KMS-11 (cell line): ENCODE measurements at regions not wholly inside any gene's neighbourhood (a gene's known extent, or its start where the extent isn't known, plus 50 kb on each side); places are given as distances from the start of the nearest gene placed in this dataset.

Experiments used
- H2AFZ ChIP-seq: fragments of 200-600 bp; sonication (generic); 2 replicates; pipeline ENCODE4 v1.6.1; 2016; ENCODE audit warnings: antibody characterized with exemption, mixed run types, low read depth
- H3K27ac ChIP-seq: fragments of 200-600 bp; sonication (generic); 2 replicates; pipeline ENCODE4 v1.6.1; 2016; ENCODE audit warnings: mild to moderate bottlenecking, mixed run types
- H3K27me3 ChIP-seq: fragments of 200-600 bp; sonication (generic); 2 replicates; pipeline ENCODE4 v1.6.1; 2017; ENCODE audit warnings: mild to moderate bottlenecking, low read depth, mixed run types, moderate library complexity; ENCODE audit not compliant: insufficient read depth
- H3K36me3 ChIP-seq: fragments of 200-600 bp; sonication (generic); 2 replicates; pipeline ENCODE4 v1.6.1; 2017; ENCODE audit warnings: mild to moderate bottlenecking, mixed run types; ENCODE audit not compliant: insufficient read depth
- H3K4me1 ChIP-seq: fragments of 200-600 bp; sonication (generic); 2 replicates; pipeline ENCODE4 v1.6.1; 2016; ENCODE audit warnings: mild to moderate bottlenecking, low read depth, mixed run types; ENCODE audit not compliant: poor library complexity, severe bottlenecking
- H3K4me2 ChIP-seq: fragments of 200-600 bp; sonication (generic); 2 replicates; pipeline ENCODE4 v1.7.0; 2016; ENCODE audit warnings: mild to moderate bottlenecking, mixed run types
- H3K4me3 ChIP-seq: fragments of 200-600 bp; sonication (generic); IDR thresholded peaks from 2 replicates; pipeline ENCODE4 v1.6.1; 2017; ENCODE audit warnings: low read depth, low read length, mixed read lengths; ENCODE audit not compliant: insufficient read depth
- H3K79me2 ChIP-seq: fragments of 200-600 bp; sonication (generic); 2 replicates; pipeline ENCODE4 v1.6.1; 2016; ENCODE audit warnings: low read depth, mixed run types; ENCODE audit not compliant: insufficient read depth
- H3K9ac ChIP-seq: fragments of 200-600 bp; sonication (generic); 2 replicates; pipeline ENCODE4 v1.6.1; 2016; ENCODE audit warnings: mild to moderate bottlenecking, mixed run types
- H4K20me1 ChIP-seq: fragments of 200-600 bp; sonication (generic); 2 replicates; pipeline ENCODE4 v1.6.1; 2016; ENCODE audit warnings: mild to moderate bottlenecking, mixed run types; ENCODE audit not compliant: insufficient read depth
- CTCF ChIP-seq: fragments of 200-600 bp; sonication (generic); conservative IDR thresholded peaks from 2 replicates; pipeline ENCODE4 v1.6.1; 2017; ENCODE audit warnings: low read depth, mild to moderate bottlenecking, antibody characterized with exemption, low read length, moderate library complexity, mixed read lengths

GRCh38 chr2:234691968-234692955 lies 195.4 kb upstream of the ARL4C start:
- H2AFZ ChIP-seq, result no peak overlapping the region
- H3K36me3 ChIP-seq, result no peaks in the 10 kb centered on the region
- no peaks in the 10 kb centered on the region for H3K4me1 ChIP-seq
- no peak for TF ChIP-seq CTCF
- H3K27ac ChIP-seq, result no peak overlapping the region
- H3K27me3 ChIP-seq, result no peaks in the 10 kb centered on the region
- H4K20me1 ChIP-seq, result no peaks in the 10 kb centered on the region
- no peak overlapping the region for H3K4me3 ChIP-seq
- H3K4me2 ChIP-seq, result no peak overlapping the region
- no peaks in the 10 kb centered on the region for H3K79me2 ChIP-seq
- no peak overlapping the region for H3K9ac ChIP-seq

- Histone ChIP-seq H3K27me3 (no peaks in the 10 kb centered on the region), H4K20me1 (no peaks in the 10 kb centered on the region), H3K4me2 (no peak overlapping the region), H3K36me3 (no peaks in the 10 kb centered on the region), H3K4me1 (no peaks in the 10 kb centered on the region), H2AFZ (no peak overlapping the region), H3K4me3 (no peak overlapping the region), H3K79me2 (no peaks in the 10 kb centered on the region), H3K27ac (no peak overlapping the region), H3K9ac (no peak overlapping the region)
- no peak for TF ChIP-seq CTCF
Observed at GRCh38 chr2:234691214-234691575, 194.3 kb upstream of the ARL4C start.

- H3K4me1 ChIP-seq, result no peaks in the 10 kb centered on the region
- H3K79me2 ChIP-seq, result no peaks in the 10 kb centered on the region
- no peak overlapping the region for H3K4me3 ChIP-seq
- H3K27me3 ChIP-seq, result no peaks in the 10 kb centered on the region
- H3K9ac ChIP-seq, result no peak overlapping the region
- no peak for TF ChIP-seq CTCF
- no peak overlapping the region for H3K4me2 ChIP-seq
- no peak overlapping the region for H3K27ac ChIP-seq
- H3K36me3 ChIP-seq, result no peaks in the 10 kb centered on the region
- H4K20me1 ChIP-seq, result no peaks in the 10 kb centered on the region
- no peak overlapping the region for H2AFZ ChIP-seq
Observed at GRCh38 chr2:234690569-234691213, 193.8 kb upstream of the ARL4C start.

GRCh38 chr2:234689911-234690379 lies 193.1 kb upstream of the ARL4C start:
- Histone ChIP-seq H4K20me1 (no peaks in the 10 kb centered on the region), H3K27ac (no peak overlapping the region), H3K9ac (no peak overlapping the region), H2AFZ (no peak overlapping the region), H3K27me3 (no peaks in the 10 kb centered on the region), H3K36me3 (no peaks in the 10 kb centered on the region), H3K4me3 (no peak overlapping the region), H3K79me2 (no peaks in the 10 kb centered on the region), H3K4me2 (no peak overlapping the region), H3K4me1 (no peaks in the 10 kb centered on the region)
- no peak for TF ChIP-seq CTCF
